HFF-Myc (cell line): ENCODE measurements at regions not wholly inside any gene's neighbourhood (a gene's known extent, or its start where the extent isn't known, plus 50 kb on each side); places are given as distances from the start of the nearest gene placed in this dataset.

Source experiments
- DNase-seq: peaks from one replicate; pipeline ENCODE4 v3.0.0-alpha.2; 2011; ENCODE audit warnings: low read depth; ENCODE audit errors: extremely low read depth
- H3K4me3 ChIP-seq: replicated peaks from 2 replicates; pipeline ENCODE4 v1.5.1; 2011; ENCODE audit warnings: low read depth, mild to moderate bottlenecking, control low read depth, low read length
- TF ChIP-seq, protein P1 (sequence below): IDR thresholded peaks from 2 replicates; pipeline ENCODE4 v1.5.1; 2012; ENCODE audit warnings: mild to moderate bottlenecking, low read depth, low read length, control low read depth; ENCODE audit errors: missing control alignments

DNA sequence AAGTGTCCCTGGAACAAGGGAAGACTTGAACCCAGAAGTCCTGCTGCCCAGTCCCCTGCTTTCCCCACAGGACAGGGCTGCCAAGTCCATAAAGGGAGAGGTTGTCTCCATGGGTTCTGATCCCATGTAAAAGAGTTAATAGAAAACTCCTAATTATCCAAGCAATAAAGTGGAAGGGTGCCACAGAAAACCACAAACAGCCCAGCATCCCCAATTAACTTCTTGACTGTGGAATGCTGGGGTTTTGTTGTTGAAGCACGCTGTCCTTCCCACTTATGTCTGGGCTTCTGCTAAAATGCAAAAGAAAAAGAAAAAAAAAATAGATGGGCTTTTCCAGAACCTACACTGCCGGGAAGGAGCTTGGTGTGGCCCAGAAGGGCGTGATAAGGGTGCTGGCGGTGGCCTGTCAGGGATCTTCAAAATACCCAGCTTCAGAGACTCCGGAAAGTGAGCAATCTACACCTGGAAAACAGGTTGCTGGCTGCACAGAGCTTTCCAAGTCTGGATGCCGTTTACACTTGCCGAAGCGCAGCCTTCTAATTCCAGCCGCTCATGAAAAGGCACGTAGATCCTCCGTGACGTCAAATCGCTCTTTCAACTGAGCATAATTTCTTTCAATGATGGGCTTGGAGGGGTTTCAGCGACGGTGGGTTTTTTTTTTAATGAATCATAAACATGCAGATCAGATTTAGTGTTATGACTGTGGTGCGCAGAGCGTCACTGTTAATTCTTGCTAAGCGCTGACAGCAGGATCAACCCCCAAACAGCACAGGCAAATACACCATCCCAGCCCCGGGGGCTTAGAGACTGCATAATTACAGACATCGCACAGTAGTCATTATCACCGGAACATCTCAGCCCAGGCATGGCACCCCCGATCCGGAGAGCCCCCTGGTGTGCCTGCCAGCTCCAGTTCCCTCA lies 197.6 kb downstream of the BCOR start:
- TF ChIP-seq, protein P1, sequence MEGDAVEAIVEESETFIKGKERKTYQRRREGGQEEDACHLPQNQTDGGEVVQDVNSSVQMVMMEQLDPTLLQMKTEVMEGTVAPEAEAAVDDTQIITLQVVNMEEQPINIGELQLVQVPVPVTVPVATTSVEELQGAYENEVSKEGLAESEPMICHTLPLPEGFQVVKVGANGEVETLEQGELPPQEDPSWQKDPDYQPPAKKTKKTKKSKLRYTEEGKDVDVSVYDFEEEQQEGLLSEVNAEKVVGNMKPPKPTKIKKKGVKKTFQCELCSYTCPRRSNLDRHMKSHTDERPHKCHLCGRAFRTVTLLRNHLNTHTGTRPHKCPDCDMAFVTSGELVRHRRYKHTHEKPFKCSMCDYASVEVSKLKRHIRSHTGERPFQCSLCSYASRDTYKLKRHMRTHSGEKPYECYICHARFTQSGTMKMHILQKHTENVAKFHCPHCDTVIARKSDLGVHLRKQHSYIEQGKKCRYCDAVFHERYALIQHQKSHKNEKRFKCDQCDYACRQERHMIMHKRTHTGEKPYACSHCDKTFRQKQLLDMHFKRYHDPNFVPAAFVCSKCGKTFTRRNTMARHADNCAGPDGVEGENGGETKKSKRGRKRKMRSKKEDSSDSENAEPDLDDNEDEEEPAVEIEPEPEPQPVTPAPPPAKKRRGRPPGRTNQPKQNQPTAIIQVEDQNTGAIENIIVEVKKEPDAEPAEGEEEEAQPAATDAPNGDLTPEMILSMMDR = no peak
- no peak for DNase-seq
- H3K4me3 ChIP-seq = no peak overlapping the region

- DNase-seq = no peak
- TF ChIP-seq, protein P1 = no peak
- H3K4me3 ChIP-seq = no peak overlapping the region
Measured at GRCh38 chrX:39900777-39901170, 197.0 kb downstream of the BCOR start.

DNA sequence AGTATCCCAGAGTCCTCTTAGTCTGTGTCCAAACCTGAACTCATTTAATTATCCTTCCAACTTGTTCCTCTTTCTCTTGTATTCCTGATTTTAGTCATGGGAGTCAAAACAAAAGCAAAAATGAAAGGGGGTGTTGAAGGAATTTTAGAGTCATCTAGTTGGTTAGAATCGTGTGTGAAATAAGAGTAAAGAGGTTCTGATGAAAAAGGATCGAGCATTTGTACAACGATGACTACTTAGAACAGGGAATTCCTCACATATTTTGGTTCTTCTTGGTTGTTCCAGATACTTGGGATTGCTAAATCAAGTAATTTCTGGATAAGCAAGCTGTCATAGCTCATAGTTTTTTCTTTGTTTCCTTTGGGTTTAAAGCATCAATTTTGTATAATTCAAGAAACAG lies 194.4 kb downstream of the BCOR start:
- TF ChIP-seq, protein P1 = no peak
- no peak for DNase-seq
- H3K4me3 ChIP-seq = no peak overlapping the region

DNA sequence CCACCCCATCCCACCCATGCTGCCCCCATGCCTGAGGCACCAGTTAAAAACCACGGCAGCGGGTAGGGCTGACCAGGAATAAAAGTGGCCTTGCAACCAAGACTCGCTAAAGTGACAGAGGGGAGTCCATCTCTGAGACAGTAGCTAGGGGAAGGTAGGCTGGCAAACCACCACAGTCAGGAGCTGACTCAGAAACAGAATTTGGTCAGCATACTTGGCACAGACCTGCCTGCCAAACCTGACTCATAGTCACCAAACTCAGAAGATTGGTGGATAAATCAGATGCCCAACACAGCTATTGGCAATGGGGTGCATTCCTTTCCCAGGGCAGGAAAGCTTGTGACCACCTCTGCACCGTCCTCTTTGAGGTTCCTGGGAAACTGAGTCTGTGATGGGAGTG lies 193.8 kb downstream of the BCOR start:
- TF ChIP-seq, protein P1 = no peak
- H3K4me3 ChIP-seq = no peak overlapping the region
- DNase-seq = no peak

- H3K4me3 ChIP-seq = no peak overlapping the region
- DNase-seq = no peak
- TF ChIP-seq, protein P1 = no peak
Measured at GRCh38 chrX:39904816-39905537, 192.8 kb downstream of the BCOR start.

GRCh38 chrX:39905538-39905891 lies 192.2 kb downstream of the BCOR start:
- H3K4me3 ChIP-seq = no peak overlapping the region
- TF ChIP-seq, protein P1 = no peak
- no peak for DNase-seq
